Neutrophil (primary cell): ENCODE measurements at regions not wholly inside any gene's neighbourhood (a gene's known extent, or its start where the extent isn't known, plus 50 kb on each side); places are given as distances from the start of the nearest gene placed in this dataset.

Source experiments
- H3K27ac ChIP-seq: fragments of 200-600 bp; sonication (generic); 2 replicates; pipeline ENCODE4 v1.5.1; 2016; ENCODE audit warnings: mild to moderate bottlenecking, moderate library complexity
- H3K27me3 ChIP-seq: fragments of 200-600 bp; sonication (generic); 2 replicates; pipeline ENCODE4 v1.6.0; 2016; ENCODE audit warnings: mild to moderate bottlenecking
- H3K36me3 ChIP-seq: fragments of 200-600 bp; sonication (generic); 2 replicates; pipeline ENCODE4 v1.5.1; 2017
- H3K4me1 ChIP-seq, 2 experiments: fragments of 200-600 bp in 1 of 2; sonication (generic) in 1 of 2; 1 replicate in 1 of 2; 2 replicates in 1 of 2; pipeline versions ENCODE4 v1.5.1 to v1.6.1; 2013 to 2016; ENCODE audit warnings: low read depth in 1 of 2, low read length in 1 of 2, mild to moderate bottlenecking in 1 of 2, moderate library complexity in 1 of 2; ENCODE audit not compliant: control insufficient read depth in 1 of 2, insufficient read depth in 1 of 2
- H3K4me3 ChIP-seq, 2 experiments: fragments of 200-600 bp in 1 of 2; sonication (generic) in 1 of 2; 1 replicate in 1 of 2; 2 replicates in 1 of 2; pipeline ENCODE4 v1.5.1; 2013 to 2016; ENCODE audit warnings: low read depth in 1 of 2, low read length in 1 of 2, mild to moderate bottlenecking in 1 of 2, moderate library complexity in 1 of 2
- H3K9me3 ChIP-seq: fragments of 200-600 bp; sonication (generic); 2 replicates; pipeline ENCODE4 v1.5.1; 2016
- CTCF ChIP-seq: fragments of 200-600 bp; sonication (generic); IDR thresholded peaks from 2 replicates; pipeline ENCODE4 v1.5.1; 2016; ENCODE audit warnings: antibody characterized with exemption

DNA sequence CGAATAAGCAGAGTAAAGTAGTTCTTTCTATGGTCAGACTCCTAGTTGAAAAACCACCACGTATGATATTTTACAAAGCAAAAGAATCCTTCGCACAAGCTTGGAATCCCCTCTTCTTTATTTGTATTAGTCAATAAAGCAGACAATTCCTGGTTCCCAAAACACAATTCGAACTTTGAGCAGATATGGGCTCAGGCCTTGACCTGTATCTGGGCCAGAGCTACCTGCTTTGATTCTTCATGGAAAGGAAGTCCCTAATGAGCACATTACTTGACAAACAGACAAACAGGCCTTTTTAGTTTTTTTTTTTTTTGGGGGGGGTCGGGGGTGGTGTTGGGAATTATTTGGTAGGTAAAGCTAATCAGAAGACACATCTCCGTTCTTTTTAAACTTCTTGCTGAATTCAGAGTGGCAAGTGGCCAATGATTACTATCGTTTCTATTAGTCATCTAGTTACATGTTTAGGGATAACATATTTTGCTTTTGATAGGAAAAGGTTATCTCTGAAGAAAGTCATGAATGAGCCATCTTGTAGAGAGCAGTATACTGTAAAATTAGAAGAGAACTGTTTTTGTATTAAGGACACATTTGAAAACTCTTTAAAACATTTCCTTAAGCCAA, 116.6 kb upstream of the HMHB1 start:
- H3K9me3 ChIP-seq: no peaks in the 10 kb centered on the region
- H3K4me3 ChIP-seq: no peak overlapping the region
- H3K27ac ChIP-seq: no peak overlapping the region

DNA sequence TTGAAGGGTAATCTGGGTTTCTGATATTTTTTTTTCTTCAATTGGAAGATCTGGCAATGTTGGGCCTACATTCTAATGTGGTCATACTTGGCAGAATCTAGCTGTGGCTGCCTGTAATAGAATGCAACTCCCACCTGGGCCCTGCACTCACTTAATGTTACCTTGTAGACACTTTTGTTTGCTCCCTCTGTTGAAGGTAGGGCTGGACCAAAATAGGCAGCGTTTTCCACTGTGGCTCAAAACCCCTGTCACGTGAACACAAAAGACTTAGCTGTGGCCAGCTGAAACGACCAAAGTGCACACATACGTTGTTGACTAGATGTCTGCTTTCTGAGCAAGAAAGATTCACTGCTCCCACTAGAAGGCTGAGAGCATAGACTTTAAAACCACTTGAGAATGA, 117.6 kb upstream of the HMHB1 start:
- H3K4me3 ChIP-seq: no peak overlapping the region
- no peak overlapping the region for H3K27ac ChIP-seq
- no peaks in the 10 kb centered on the region for H3K4me1 ChIP-seq
- H3K9me3 ChIP-seq: no peaks in the 10 kb centered on the region
- no peaks in the 10 kb centered on the region for H3K27me3 ChIP-seq
- H3K36me3 ChIP-seq: no peaks in the 10 kb centered on the region
- TF ChIP-seq CTCF: no peak

More for the DNA sequence above, 116.6 kb upstream of the HMHB1 start:
- TF ChIP-seq CTCF: no peak
- Histone ChIP-seq H3K4me1 (no peaks in the 10 kb centered on the region), H3K36me3 (no peaks in the 10 kb centered on the region), H3K27me3 (no peaks in the 10 kb centered on the region)

GRCh38 chr5:143693651-143694252, 118.2 kb upstream of the HMHB1 start:
- Histone ChIP-seq H3K27me3 (no peaks in the 10 kb centered on the region), H3K4me1 (no peaks in the 10 kb centered on the region), H3K9me3 (no peaks in the 10 kb centered on the region), H3K36me3 (no peaks in the 10 kb centered on the region), H3K27ac (no peak overlapping the region), H3K4me3 (no peak overlapping the region)
- no peak for TF ChIP-seq CTCF

DNA sequence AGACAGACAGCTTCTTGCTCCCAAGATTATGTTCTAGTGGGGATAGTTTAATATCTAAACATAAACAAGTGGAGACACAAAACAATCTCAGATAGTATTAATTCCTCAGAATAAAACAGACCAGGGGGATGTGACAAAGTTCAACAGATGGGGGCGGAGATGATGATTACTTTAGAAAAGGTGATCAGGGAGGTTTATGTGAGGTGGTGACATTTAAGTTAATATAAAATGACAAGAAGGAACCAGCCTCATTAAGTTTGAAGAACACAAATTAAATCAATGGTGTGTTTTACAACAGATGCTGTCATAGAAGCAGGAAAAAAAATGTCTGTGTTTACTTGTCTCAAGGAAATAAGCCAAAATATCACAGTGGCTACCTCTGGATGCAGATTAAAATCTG, 119.6 kb upstream of the HMHB1 start:
- Histone ChIP-seq H3K27ac (no peak overlapping the region), H3K4me3 (no peak overlapping the region), H3K4me1 (no peaks in the 10 kb centered on the region), H3K27me3 (no peaks in the 10 kb centered on the region), H3K9me3 (no peaks in the 10 kb centered on the region), H3K36me3 (no peaks in the 10 kb centered on the region)
- TF ChIP-seq CTCF: no peak

GRCh38 chr5:143691945-143692290, 120.0 kb upstream of the HMHB1 start:
- no peaks in the 10 kb centered on the region for H3K36me3 ChIP-seq
- H3K27me3 ChIP-seq: no peaks in the 10 kb centered on the region
- H3K27ac ChIP-seq: no peak overlapping the region
- H3K4me1 ChIP-seq: no peaks in the 10 kb centered on the region
- TF ChIP-seq CTCF: no peak
- no peaks in the 10 kb centered on the region for H3K9me3 ChIP-seq
- no peak overlapping the region for H3K4me3 ChIP-seq
